AG04450 (cell line): ENCODE measurements at regions not wholly inside any gene's neighbourhood (a gene's known extent, or its start where the extent isn't known, plus 50 kb on each side); places are given as distances from the start of the nearest gene placed in this dataset.
A peak's percentile ranks its signal among the peaks of the same experiment; 100 is the strongest.
"Not testable (repeated sequence)": the region's sequence is repeated elsewhere in the genome, so short reads cannot be mapped to it uniquely, and the experiment has no call there.

Experiments used
- CTCF ChIA-PET: fragments of 300-600, 350-600 bp; formaldehyde crosslinking; extraction: SDS; loops from one replicate; lab custom pipeline; 2022; ENCODE audit warnings: antibody characterized with exemption, inconsistent platforms; lab: Charles Lee
- POLR2A ChIA-PET: fragments of 350-600 bp; formaldehyde crosslinking; extraction: SDS; loops from one replicate; lab custom pipeline; 2021; ENCODE audit warnings: antibody characterized with exemption, inconsistent platforms; lab: Yijun Ruan, JAX
- DNase-seq: peaks from one replicate; pipeline ENCODE4 v3.0.0-alpha.2; 2011; ENCODE audit warnings: low read depth, low spot score
- H3K27ac ChIP-seq: one replicate; pipeline ENCODE4 v1.5.1; 2012; ENCODE audit warnings: low read depth, low read length, control low read depth
- H3K27me3 ChIP-seq: one replicate; pipeline ENCODE4 v1.6.0; 2012; ENCODE audit warnings: low read length; ENCODE audit not compliant: control insufficient read depth, insufficient read depth
- H3K4me3 ChIP-seq: 2 replicates; pipeline ENCODE4 v1.5.1; 2011; ENCODE audit warnings: mild to moderate bottlenecking, low read depth, low read length, control low read depth
- H3K9me3 ChIP-seq: 2 replicates; pipeline ENCODE4 v1.5.1; 2012; ENCODE audit warnings: low read length; ENCODE audit not compliant: control insufficient read depth, insufficient read depth
- TF ChIP-seq, protein P1 (sequence below): IDR thresholded peaks from 2 replicates; pipeline ENCODE4 v1.5.1; 2011; ENCODE audit warnings: low read depth, low read length, control low read depth, inconsistent platforms

- DNase-seq, H3K9me3 ChIP-seq, H3K27ac ChIP-seq, H3K4me3 ChIP-seq, CTCF ChIA-PET, POLR2A ChIA-PET, H3K27me3 ChIP-seq: not testable (repeated sequence)
- TF ChIP-seq, protein P1, sequence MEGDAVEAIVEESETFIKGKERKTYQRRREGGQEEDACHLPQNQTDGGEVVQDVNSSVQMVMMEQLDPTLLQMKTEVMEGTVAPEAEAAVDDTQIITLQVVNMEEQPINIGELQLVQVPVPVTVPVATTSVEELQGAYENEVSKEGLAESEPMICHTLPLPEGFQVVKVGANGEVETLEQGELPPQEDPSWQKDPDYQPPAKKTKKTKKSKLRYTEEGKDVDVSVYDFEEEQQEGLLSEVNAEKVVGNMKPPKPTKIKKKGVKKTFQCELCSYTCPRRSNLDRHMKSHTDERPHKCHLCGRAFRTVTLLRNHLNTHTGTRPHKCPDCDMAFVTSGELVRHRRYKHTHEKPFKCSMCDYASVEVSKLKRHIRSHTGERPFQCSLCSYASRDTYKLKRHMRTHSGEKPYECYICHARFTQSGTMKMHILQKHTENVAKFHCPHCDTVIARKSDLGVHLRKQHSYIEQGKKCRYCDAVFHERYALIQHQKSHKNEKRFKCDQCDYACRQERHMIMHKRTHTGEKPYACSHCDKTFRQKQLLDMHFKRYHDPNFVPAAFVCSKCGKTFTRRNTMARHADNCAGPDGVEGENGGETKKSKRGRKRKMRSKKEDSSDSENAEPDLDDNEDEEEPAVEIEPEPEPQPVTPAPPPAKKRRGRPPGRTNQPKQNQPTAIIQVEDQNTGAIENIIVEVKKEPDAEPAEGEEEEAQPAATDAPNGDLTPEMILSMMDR, result peak; percentile 54
Observed at GRCh38 chr16:16593156-16593863, 214.4 kb downstream of the NPIPA7 start.

DNA sequence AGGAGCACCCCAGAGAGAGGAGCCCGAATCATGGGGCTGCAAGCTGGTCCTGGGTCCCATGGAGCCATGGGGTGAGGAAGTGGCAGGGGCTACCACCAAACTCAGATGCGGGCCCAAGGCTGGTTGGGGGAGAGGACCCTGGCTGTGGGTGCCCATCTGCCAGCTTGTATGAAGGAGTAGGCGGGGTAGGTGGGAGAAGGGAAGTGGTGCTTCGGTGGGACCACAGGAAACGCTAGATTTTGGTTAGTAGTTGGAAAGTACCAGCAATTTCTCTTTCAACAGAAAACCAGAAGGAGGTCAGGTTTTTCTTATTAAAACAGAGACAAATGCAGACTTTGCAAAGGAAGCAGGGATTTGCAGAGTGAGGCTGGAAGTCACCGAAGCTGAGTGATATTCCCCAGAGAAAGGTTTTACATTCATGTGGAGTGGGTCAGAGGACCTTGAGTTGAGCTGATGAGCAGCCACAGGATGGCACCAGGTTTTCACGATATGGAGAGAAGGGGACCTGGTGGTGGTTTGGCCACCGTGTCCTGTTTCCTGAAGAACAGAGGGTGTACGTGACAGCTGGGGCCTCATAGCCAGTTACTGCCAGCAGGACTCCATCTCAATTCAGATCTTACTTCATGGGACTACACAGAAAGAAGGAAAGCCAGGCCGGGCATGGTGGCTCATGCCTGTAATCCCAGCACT is 216.2 kb downstream of the NPIPA7 start:
- CTCF ChIA-PET, result interaction anchor here (0.7 kb wide), 1 partner anchor 869 kb away, joined by 3 read pairs; no protein-coding TSS in a partner anchor
- H3K27me3 ChIP-seq, H3K4me3 ChIP-seq, DNase-seq, POLR2A ChIA-PET, H3K9me3 ChIP-seq, H3K27ac ChIP-seq: not testable (repeated sequence)

- H3K27me3 ChIP-seq, H3K4me3 ChIP-seq, POLR2A ChIA-PET, H3K27ac ChIP-seq, DNase-seq, CTCF ChIA-PET, H3K9me3 ChIP-seq: not testable (repeated sequence)
Observed at GRCh38 chr16:16601239-16601638, 222.3 kb downstream of the NPIPA7 start.

DNA sequence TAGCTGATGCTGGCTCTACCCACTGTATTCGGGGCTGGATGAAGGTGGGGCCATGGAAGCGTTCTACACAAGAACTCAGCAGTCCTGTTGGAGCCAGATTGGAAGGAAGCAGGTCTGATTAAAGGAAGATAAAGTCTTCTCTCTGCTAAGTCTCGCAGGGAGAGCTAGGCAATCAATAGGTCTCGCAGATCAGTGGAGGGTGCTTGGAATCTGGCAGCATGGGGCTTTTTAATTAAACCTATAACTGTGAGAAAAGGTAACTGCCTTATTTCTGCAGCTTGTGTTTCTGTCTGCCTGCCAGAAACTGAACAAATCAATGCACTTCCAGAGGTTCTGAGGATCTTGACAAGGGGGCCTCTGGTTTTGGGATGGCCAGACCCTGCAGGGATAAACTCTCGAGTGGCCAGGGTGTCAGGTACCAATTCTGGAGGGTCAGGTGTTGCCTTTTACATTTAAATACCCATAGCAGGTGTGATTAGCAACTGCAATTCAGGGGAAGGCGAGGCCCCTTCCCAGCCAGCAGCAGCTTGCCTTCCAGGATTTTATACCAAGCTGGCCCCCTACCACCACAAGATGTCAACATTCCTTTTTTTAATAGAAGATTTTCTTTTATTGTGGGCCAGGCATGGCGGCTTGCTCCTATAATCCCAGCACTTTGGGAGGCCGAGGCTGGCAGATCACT is 228.6 kb downstream of the NPIPA7 start:
- H3K27ac ChIP-seq, DNase-seq, POLR2A ChIA-PET, H3K9me3 ChIP-seq, CTCF ChIA-PET, H3K27me3 ChIP-seq, H3K4me3 ChIP-seq: not testable (repeated sequence)

DNA sequence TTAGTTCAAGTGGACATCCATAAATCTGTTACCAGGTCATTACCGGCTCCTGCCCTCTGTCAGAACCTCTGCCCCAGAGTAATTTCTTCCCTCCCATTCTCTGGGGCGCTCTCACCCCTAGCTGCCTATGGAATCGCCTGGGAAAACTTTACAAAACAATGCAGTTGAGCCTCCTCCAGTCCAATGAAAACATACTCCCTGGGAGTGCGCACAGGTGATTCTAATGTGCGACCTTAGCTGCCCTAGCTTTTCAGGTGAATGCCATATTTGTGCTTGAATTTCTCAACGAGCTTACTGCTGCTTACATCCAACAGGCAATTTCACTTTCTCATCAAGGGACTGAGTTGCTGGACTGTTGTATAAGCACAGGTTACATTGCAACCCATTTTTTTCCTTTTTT is 230.7 kb downstream of the NPIPA7 start:
- CTCF ChIA-PET, DNase-seq: not testable (repeated sequence)

GRCh38 chr16:16610389-16610967 is 231.5 kb downstream of the NPIPA7 start:
- DNase-seq, POLR2A ChIA-PET, H3K27ac ChIP-seq, H3K27me3 ChIP-seq, H3K4me3 ChIP-seq, H3K9me3 ChIP-seq, CTCF ChIA-PET: not testable (repeated sequence)

More for the DNA sequence above, 230.7 kb downstream of the NPIPA7 start:
- H3K9me3 ChIP-seq, H3K4me3 ChIP-seq, H3K27ac ChIP-seq, H3K27me3 ChIP-seq, POLR2A ChIA-PET: not testable (repeated sequence)

DNA sequence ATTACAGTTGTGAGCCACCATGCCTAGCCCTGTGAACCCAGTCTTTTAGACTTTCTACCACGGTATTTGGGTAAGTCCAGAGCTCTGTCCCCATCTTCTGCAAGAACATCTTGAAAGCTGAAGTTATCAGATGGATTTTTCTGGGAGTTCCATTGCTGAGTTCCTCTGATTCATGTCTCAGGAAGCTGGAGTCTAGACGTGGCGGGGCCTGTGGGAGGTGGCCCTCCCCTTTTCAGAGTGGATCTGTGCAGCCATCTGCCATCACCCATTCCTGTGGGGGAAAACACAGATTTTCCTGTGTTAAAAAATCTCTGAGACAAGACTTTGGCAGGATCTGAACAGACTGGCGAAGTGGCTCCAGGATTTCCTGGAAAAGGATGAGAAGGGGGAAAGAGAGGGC is 234.3 kb downstream of the NPIPA7 start:
- H3K27ac ChIP-seq, POLR2A ChIA-PET, CTCF ChIA-PET, H3K4me3 ChIP-seq, H3K9me3 ChIP-seq, DNase-seq, H3K27me3 ChIP-seq: not testable (repeated sequence)

- H3K9me3 ChIP-seq, H3K27me3 ChIP-seq, DNase-seq, H3K27ac ChIP-seq, CTCF ChIA-PET, POLR2A ChIA-PET, H3K4me3 ChIP-seq: not testable (repeated sequence)
Observed at GRCh38 chr16:16614484-16614883, 235.5 kb downstream of the NPIPA7 start.

DNA sequence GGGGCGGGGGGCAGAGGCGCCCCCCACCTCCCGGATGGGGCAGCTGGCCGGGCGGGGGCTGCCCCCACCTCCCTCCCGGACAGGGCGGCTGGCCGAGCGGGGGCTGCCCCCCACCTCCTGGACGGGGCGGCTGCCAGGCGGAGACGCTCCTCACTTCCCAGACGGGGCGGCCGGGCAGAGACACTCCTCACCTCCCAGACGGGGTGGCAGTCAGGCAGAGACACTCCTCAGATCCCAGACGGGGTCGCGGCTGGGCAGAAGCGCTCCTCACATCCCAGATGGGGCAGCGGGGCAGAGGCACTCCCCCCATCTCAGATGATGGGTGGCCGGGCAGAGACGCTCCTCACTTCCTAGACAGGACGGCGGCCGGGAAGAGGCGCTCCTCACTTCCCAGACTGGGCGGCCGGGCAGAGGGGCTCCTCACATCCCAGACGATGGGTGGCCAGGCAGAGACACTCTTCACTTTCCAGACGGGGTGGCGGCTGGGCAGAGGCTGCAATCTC is 240.1 kb downstream of the NPIPA7 start:
- H3K27me3 ChIP-seq, POLR2A ChIA-PET, DNase-seq, H3K4me3 ChIP-seq, CTCF ChIA-PET, H3K27ac ChIP-seq, H3K9me3 ChIP-seq: not testable (repeated sequence)

GRCh38 chr16:16624367-16624766 is 245.4 kb downstream of the NPIPA7 start:
- CTCF ChIA-PET, H3K4me3 ChIP-seq: not testable (repeated sequence)

More at GRCh38 chr16:16624367-16624766, 245.4 kb downstream of the NPIPA7 start:
- DNase-seq, POLR2A ChIA-PET, H3K27me3 ChIP-seq, H3K27ac ChIP-seq, H3K9me3 ChIP-seq: not testable (repeated sequence)
